Pancreas (tissue), 10 donors: ENCODE measurements at regions not wholly inside any gene's neighbourhood (a gene's known extent, or its start where the extent isn't known, plus 50 kb on each side); places are given as distances from the start of the nearest gene placed in this dataset.

Experiments
- ATAC-seq, 4 donors: fragments of 200-7000 bp; cut with Tn5 transposase; one replicate each; pipeline versions ENCODE4 v1.8.0 to v1.9.1; 2020; ENCODE audit warnings: mild to moderate bottlenecking in 4 of 4, moderate library complexity in 4 of 4
- DNase-seq, 6 donors: peaks; one replicate each; pipeline ENCODE4 v3.0.0-alpha.2; 2020
- FAIRE-seq: peaks from 2 replicates; lab custom pipeline; 2012; peaks lifted over from hg19 to GRCh38; lab: Jason Lieb, UNC
- H3K27ac ChIP-seq, 4 donors: fragments of 200-600 bp; sonication (generic); 1 replicate in 3 of 4; 2 replicates in 1 of 4; pipeline versions ENCODE4 v1.5.0 to v1.8.0; 2020
- H3K27me3 ChIP-seq, 4 donors: fragments of 200-600 bp; one replicate each; pipeline ENCODE4 v1.8.0; 2021
- H3K36me3 ChIP-seq, 3 donors: fragments of 200-600 bp; sonication (generic) in 1 of 3; one replicate each; pipeline versions ENCODE4 v1.5.0 to v1.8.0; 2020 to 2021
- H3K4me1 ChIP-seq, 3 donors: fragments of 200-600 bp; one replicate each; pipeline ENCODE4 v1.8.0; 2021
- H3K4me3 ChIP-seq, 4 donors: fragments of 200-600 bp; sonication (generic) in 2 of 4; one replicate each; pipeline versions ENCODE4 v1.5.0 to v1.8.0; 2020 to 2021
- H3K9me3 ChIP-seq, 4 donors: fragments of 200-600 bp; one replicate each; pipeline ENCODE4 v1.8.0; 2021
- CTCF ChIP-seq, 4 donors: fragments of 200-600 bp; sonication (generic) in 3 of 4; IDR thresholded peaks; one replicate each; pipeline versions ENCODE4 v1.5.0 to v1.8.0; 2021; ENCODE audit warnings: antibody characterized with exemption in 4 of 4
- WGBS, 2 donors: extraction: QIAGEN DNeasy Blood & Tissue Kit; methylation state at CpG; one replicate each; pipeline ENCODE4 v1.1.7; 2013; 5-methylcytosine and 5-hydroxymethylcytosine counted together
- intact Hi-C, 3 donors: fragments of 100-400 bp; cut with DNase I; formaldehyde crosslinking; loops; one replicate each; pipeline versions ENCODE4 v1.11.1 to v1.14.2; 2022
- donor health status: healthy with polysubstance abuse.
- donor health status: DM: no; HTN: no; CAD: no; lungs with moderate emphysema.
- donor health status: DM: no; HTN: no; CAD: no.
- donor health status: control.
- donor health status: control.
- donor health status: Bipolar disorder and iron deficiency.
- donor health status: DM: yes; HTN: yes; CAD: no.
- donor health status: DM: no; HTN: no; CAD: no.
- donor health status: DM: no; HTN: no; CAD: no.
- donor health status: DM: yes; HTN: yes; CAD: no.

GRCh38 chr15:79208179-79208578 is 74.3 kb upstream of the ANKRD34C start:
- FAIRE-seq: no peak
- Histone ChIP-seq H3K36me3 (no peaks in the 10 kb centered on the region), H3K4me1 (no peaks in the 10 kb centered on the region), H3K27me3 (peaks cover 0 to 11% (median 0%) of the 10 kb centered on the region in 4 donors), H3K9me3 (no peaks in the 10 kb centered on the region), H3K27ac (no peak overlapping the region), H3K4me3 (no peak overlapping the region)
- no peak for DNase-seq
- no peak for ATAC-seq
- 29 to 44% methylated on average over 3 of the region's 3 CpGs for WGBS, 2 donors
- no peak for TF ChIP-seq CTCF (IDR thresholded peaks at IDR 0.05)
- intact Hi-C loops: no loop called here

GRCh38 chr15:79206940-79207339 is 75.6 kb upstream of the ANKRD34C start:
- ATAC-seq: no peak
- Histone ChIP-seq H3K9me3 (no peaks in the 10 kb centered on the region), H3K4me1 (no peaks in the 10 kb centered on the region), H3K27me3 (peaks cover 0 to 7% (median 0%) of the 10 kb centered on the region in 4 donors), H3K36me3 (no peaks in the 10 kb centered on the region), H3K4me3 (no peak overlapping the region), H3K27ac (no peak overlapping the region)
- TF ChIP-seq CTCF (IDR thresholded peaks at IDR 0.05): no peak
- intact Hi-C loops: no loop called here
- DNase-seq: no peak
- WGBS, 2 donors: 31 to 44% methylated on average over 2 of the region's 2 CpGs
- no peak for FAIRE-seq

- no peak overlapping the region for H3K4me3 ChIP-seq
- no peak for TF ChIP-seq CTCF (IDR thresholded peaks at IDR 0.05)
- H3K9me3 ChIP-seq: no peaks in the 10 kb centered on the region
- DNase-seq: no peak
- ATAC-seq: no peak
- no peak overlapping the region for H3K27ac ChIP-seq
- intact Hi-C loops: no loop called here
- no peak for FAIRE-seq
- no peaks in the 10 kb centered on the region for H3K27me3 ChIP-seq
- H3K36me3 ChIP-seq: no peaks in the 10 kb centered on the region
- H3K4me1 ChIP-seq: no peaks in the 10 kb centered on the region
- 43 to 45% methylated on average over 16 of the region's 16 CpGs for WGBS, 2 donors
These were observed 77.4 kb upstream of the ANKRD34C start for GRCh38 chr15:79204886-79205675.

- no peaks in the 10 kb centered on the region for H3K36me3 ChIP-seq
- H3K4me3 ChIP-seq: no peak overlapping the region
- H3K27me3 ChIP-seq: peaks cover 0 to 4% (median 0%) of the 10 kb centered on the region in 4 donors
- intact Hi-C loops: loop anchor here in 1 of 3 donors (10.0 kb wide), 1 partner anchor 274 kb away; no protein-coding TSS in a partner anchor
- DNase-seq: no peak
- FAIRE-seq: no peak
- H3K9me3 ChIP-seq: no peaks in the 10 kb centered on the region
- no peak overlapping the region for H3K27ac ChIP-seq
- no peak for ATAC-seq
- no peaks in the 10 kb centered on the region for H3K4me1 ChIP-seq
- WGBS, 2 donors: 89 to 92% methylated on average over 6 of the region's 6 CpGs
- no peak for TF ChIP-seq CTCF (IDR thresholded peaks at IDR 0.05)
These were observed 84.1 kb upstream of the ANKRD34C start for GRCh38 chr15:79198461-79198860.

GRCh38 chr15:79197285-79197684 is 85.2 kb upstream of the ANKRD34C start:
- TF ChIP-seq CTCF (IDR thresholded peaks at IDR 0.05): no peak
- Histone ChIP-seq H3K27ac (no peak overlapping the region), H3K27me3 (peaks cover 0 to 4% (median 0%) of the 10 kb centered on the region in 4 donors), H3K4me3 (no peak overlapping the region), H3K36me3 (no peaks in the 10 kb centered on the region), H3K4me1 (no peaks in the 10 kb centered on the region), H3K9me3 (no peaks in the 10 kb centered on the region)
- FAIRE-seq: no peak
- intact Hi-C loops: loop anchor here in 1 of 3 donors (10.0 kb wide), 1 partner anchor 272 kb away; no protein-coding TSS in a partner anchor
- no peak for DNase-seq
- WGBS, 2 donors: 53 to 55% methylated on average over 7 of the region's 7 CpGs
- no peak for ATAC-seq
